ENCODE measurements at regions not wholly inside any gene's neighbourhood (a gene's known extent, or its start where the extent isn't known, plus 50 kb on each side); places are given as distances from the start of the nearest gene placed in this dataset.

- DNase-seq (ENCODE audit: low read depth, low spot score) (no peak), ATAC-seq (no peak), FAIRE-seq (no peak)
- ChIA-PET CTCF (no interaction called here), POLR2A (no interaction called here), RAD21 (ENCODE audit: unreplicated experiment) (no interaction called here), SMC1A (ENCODE audit: uncharacterized antibody, unreplicated experiment) (interaction anchor here (1.1 kb wide), 1 partner anchor 88 kb away, joined by 3 read pairs; no protein-coding TSS in a partner anchor)
- Histone ChIP-seq H3K9ac (ENCODE audit: control insufficient read depth, insufficient read depth, low read length) (no peak overlapping the region), H3K36me3 (ENCODE audit: control insufficient read depth in 2 of 2, insufficient read depth in 2 of 2, low read length in 1 of 2) (no peaks in the 10 kb centered on the region), H3K9me3 (replicated peaks; ENCODE audit: control insufficient read depth, insufficient read depth, low read length) (no peaks in the 10 kb centered on the region), H2AFZ (ENCODE audit: control insufficient read depth, low read depth, low read length) (no peak overlapping the region), H4K20me1 (ENCODE audit: control insufficient read depth, insufficient read depth) (no peaks in the 10 kb centered on the region), H3K79me2 (ENCODE audit: control insufficient read depth, insufficient read depth, low read length) (no peaks in the 10 kb centered on the region), H3K4me2 (ENCODE audit: control insufficient read depth, insufficient read depth) (no peak overlapping the region), H3K4me1 (ENCODE audit: control insufficient read depth, insufficient read depth, low read length) (no peaks in the 10 kb centered on the region), H3K27me3 (replicated peaks in 1 of 2; ENCODE audit: control insufficient read depth in 2 of 2, insufficient read depth in 2 of 2, low read length in 1 of 2) (no peaks in the 10 kb centered on the region), H3K27ac (ENCODE audit: control insufficient read depth, insufficient read depth) (no peak overlapping the region), H3K4me3 (no peak overlapping the region)
- intact Hi-C loops (cut with micrococcal nuclease; ENCODE audit: unreplicated experiment): no loop called here
- TF ChIP-seq BCL11A (IDR thresholded peaks at IDR 0.05; ENCODE audit: low read depth, low read length) (no peak), ZBTB4 (CRISPR knock-in tag; IDR thresholded peaks at IDR 0.05) (no peak), FOS (IDR thresholded peaks at IDR 0.05; ENCODE audit: borderline replicate concordance, extremely low read depth, insufficient read length) (no peak), EZH2 (IDR thresholded peaks at IDR 0.05; ENCODE audit: borderline replicate concordance, control insufficient read depth, low read depth, low read length) (no peak), SPI1 (IDR thresholded peaks at IDR 0.05; ENCODE audit: borderline replicate concordance, insufficient read depth, low read depth, low read length) (no peak), KDM1A (IDR thresholded peaks at IDR 0.05; ENCODE audit: borderline replicate concordance) (no peak), GABPA (IDR thresholded peaks at IDR 0.05; ENCODE audit: low read depth) (no peak), HDGF (IDR thresholded peaks at IDR 0.05) (no peak), ASH2L (IDR thresholded peaks at IDR 0.05; ENCODE audit: borderline replicate concordance, low read depth) (no peak), NR2C2 (IDR thresholded peaks at IDR 0.05; ENCODE audit: borderline replicate concordance, control insufficient read depth, insufficient read length, low read depth) (no peak), ZBTB40 (IDR thresholded peaks at IDR 0.05; ENCODE audit: borderline replicate concordance) (no peak), MAX (IDR thresholded peaks at IDR 0.05; ENCODE audit: low read depth, low read length) (no peak), TARDBP (IDR thresholded peaks at IDR 0.05; ENCODE audit: borderline replicate concordance) (no peak), FOXK2 (IDR thresholded peaks at IDR 0.05) (no peak), CBFB (IDR thresholded peaks at IDR 0.05; ENCODE audit: low read depth) (no peak)
- TF ChIP-seq, protein P1, sequence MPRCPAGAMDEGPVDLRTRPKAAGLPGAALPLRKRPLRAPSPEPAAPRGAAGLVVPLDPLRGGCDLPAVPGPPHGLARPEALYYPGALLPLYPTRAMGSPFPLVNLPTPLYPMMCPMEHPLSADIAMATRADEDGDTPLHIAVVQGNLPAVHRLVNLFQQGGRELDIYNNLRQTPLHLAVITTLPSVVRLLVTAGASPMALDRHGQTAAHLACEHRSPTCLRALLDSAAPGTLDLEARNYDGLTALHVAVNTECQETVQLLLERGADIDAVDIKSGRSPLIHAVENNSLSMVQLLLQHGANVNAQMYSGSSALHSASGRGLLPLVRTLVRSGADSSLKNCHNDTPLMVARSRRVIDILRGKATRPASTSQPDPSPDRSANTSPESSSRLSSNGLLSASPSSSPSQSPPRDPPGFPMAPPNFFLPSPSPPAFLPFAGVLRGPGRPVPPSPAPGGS (IDR thresholded peaks at IDR 0.05; ENCODE audit: borderline replicate concordance, insufficient read depth, low read depth, low read length, poor library complexity, severe bottlenecking): no peak
- no TSS peak for BruUV-seq (replicated peaks)
- in situ Hi-C loops (cut with MboI): no loop called here
- WGBS (ENCODE audit: insufficient coverage, insufficient replicate concordance, low lambda C conversion rate, missing lambda C conversion rate): 61% methylated on average over 2 of the region's 2 CpGs
Observed at GRCh38 chr12:90166671-90167070, 458.0 kb upstream of the ATP2B1 start.

Measured in GM12878 (cell line).